Neural progenitor cell (in vitro differentiated cells): ENCODE measurements at regions not wholly inside any gene's neighbourhood (a gene's known extent, or its start where the extent isn't known, plus 50 kb on each side); places are given as distances from the start of the nearest gene placed in this dataset.

ENCODE experiments used
- DNase-seq: peaks from one replicate; pipeline ENCODE4 v3.0.0-alpha.2; 2016; ENCODE audit warnings: low spot score
- H2AFZ ChIP-seq: fragments of 200-600 bp; sonication (generic); replicated peaks from 2 replicates; pipeline ENCODE4 v1.6.1; 2016; ENCODE audit warnings: antibody characterized with exemption
- H3F3A ChIP-seq: fragments of 200-600 bp; sonication (generic); 2 replicates; pipeline ENCODE4 v1.6.1; 2016; ENCODE audit warnings: antibody characterized with exemption, low read depth
- H3K27ac ChIP-seq: fragments of 200-600 bp; sonication (generic); 2 replicates; pipeline ENCODE4 v1.5.1; 2016; ENCODE audit warnings: mild to moderate bottlenecking
- H3K27me3 ChIP-seq: fragments of 200-600 bp; sonication (generic); 2 replicates; pipeline ENCODE4 v1.6.1; 2016; ENCODE audit warnings: mild to moderate bottlenecking, moderate library complexity
- H3K36me3 ChIP-seq: fragments of 200-600 bp; sonication (generic); 2 replicates; pipeline ENCODE4 v1.5.1; 2016
- H3K4me1 ChIP-seq: fragments of 200-600 bp; sonication (generic); 2 replicates; pipeline ENCODE4 v1.6.1; 2016; ENCODE audit warnings: mixed run types
- H3K4me2 ChIP-seq: fragments of 200-600 bp; sonication (generic); 2 replicates; pipeline ENCODE4 v1.6.1; 2016
- H3K4me3 ChIP-seq: fragments of 200-600 bp; sonication (generic); 2 replicates; pipeline ENCODE4 v1.5.1; 2016
- H3K79me2 ChIP-seq: fragments of 200-600 bp; sonication (generic); 2 replicates; pipeline ENCODE4 v1.6.1; 2016; ENCODE audit warnings: low read depth
- H3K9ac ChIP-seq: fragments of 200-600 bp; sonication (generic); 2 replicates; pipeline ENCODE4 v1.6.1; 2016
- H3K9me3 ChIP-seq: fragments of 200-600 bp; sonication (generic); 2 replicates; pipeline ENCODE4 v1.5.1; 2016; ENCODE audit warnings: low read depth
- H4K20me1 ChIP-seq: fragments of 200-600 bp; sonication (generic); 2 replicates; pipeline ENCODE4 v1.6.1; 2016; ENCODE audit warnings: low read depth
- H3K27ac Mint-ChIP-seq: 3 replicates; pipeline ENCODE4 v1.8.0; 2021; ENCODE audit warnings: mixed read lengths
- H3K27me3 Mint-ChIP-seq: 2 replicates; pipeline ENCODE4 v1.8.0; 2022; ENCODE audit warnings: low read depth, mild to moderate bottlenecking, inconsistent platforms, moderate library complexity, mixed read lengths; ENCODE audit not compliant: insufficient read depth
- H3K36me3 Mint-ChIP-seq: 3 replicates; pipeline ENCODE4 v1.8.0; 2021; ENCODE audit warnings: mixed read lengths
- H3K4me1 Mint-ChIP-seq: 3 replicates; pipeline ENCODE4 v1.8.0; 2021; ENCODE audit warnings: mixed read lengths
- H3K4me3 Mint-ChIP-seq: 3 replicates; pipeline ENCODE4 v1.8.0; 2021; ENCODE audit warnings: mild to moderate bottlenecking, moderate library complexity, mixed read lengths
- H3K9me3 Mint-ChIP-seq: 3 replicates; pipeline ENCODE4 v1.8.0; 2020; ENCODE audit warnings: mixed read lengths
- EZH2 ChIP-seq: fragments of 200-600 bp; sonication (generic); IDR thresholded peaks from 2 replicates; pipeline ENCODE4 v1.6.1; 2017; ENCODE audit warnings: antibody characterized with exemption, mild to moderate bottlenecking, moderate library complexity
- EZH2phosphoT487 ChIP-seq: fragments of 200-600 bp; sonication (generic); IDR thresholded peaks from 2 replicates; pipeline ENCODE4 v1.6.1; 2017; ENCODE audit warnings: antibody characterized with exemption
- TF ChIP-seq, protein P1 (sequence below): fragments of 200-600 bp; sonication (generic); IDR thresholded peaks from 2 replicates; pipeline ENCODE4 v1.5.1; 2017; ENCODE audit warnings: antibody characterized with exemption, mild to moderate bottlenecking

- DNase-seq: no peak
- Histone ChIP-seq H3K27ac (no peak overlapping the region), H3K4me1 (no peaks in the 10 kb centered on the region), H2AFZ (no peak overlapping the region), H3K9me3 (peaks cover 3% of the 10 kb centered on the region), H3K36me3 (peaks cover 2% of the 10 kb centered on the region), H3K27me3 (no peaks in the 10 kb centered on the region), H3K79me2 (no peaks in the 10 kb centered on the region), H3K9ac (no peak overlapping the region), H3K4me2 (no peak overlapping the region), H3K4me3 (no peak overlapping the region), H3F3A (no peaks in the 10 kb centered on the region), H4K20me1 (no peaks in the 10 kb centered on the region)
- Mint-ChIP-seq H3K27me3 (no peaks in the 10 kb centered on the region), H3K36me3 (no peaks in the 10 kb centered on the region), H3K9me3 (peaks cover 2% of the 10 kb centered on the region), H3K4me1 (no peaks in the 10 kb centered on the region), H3K4me3 (no peak overlapping the region), H3K27ac (no peak overlapping the region)
- no peak for TF ChIP-seq EZH2
- TF ChIP-seq EZH2phosphoT487: no peak
- TF ChIP-seq, protein P1, sequence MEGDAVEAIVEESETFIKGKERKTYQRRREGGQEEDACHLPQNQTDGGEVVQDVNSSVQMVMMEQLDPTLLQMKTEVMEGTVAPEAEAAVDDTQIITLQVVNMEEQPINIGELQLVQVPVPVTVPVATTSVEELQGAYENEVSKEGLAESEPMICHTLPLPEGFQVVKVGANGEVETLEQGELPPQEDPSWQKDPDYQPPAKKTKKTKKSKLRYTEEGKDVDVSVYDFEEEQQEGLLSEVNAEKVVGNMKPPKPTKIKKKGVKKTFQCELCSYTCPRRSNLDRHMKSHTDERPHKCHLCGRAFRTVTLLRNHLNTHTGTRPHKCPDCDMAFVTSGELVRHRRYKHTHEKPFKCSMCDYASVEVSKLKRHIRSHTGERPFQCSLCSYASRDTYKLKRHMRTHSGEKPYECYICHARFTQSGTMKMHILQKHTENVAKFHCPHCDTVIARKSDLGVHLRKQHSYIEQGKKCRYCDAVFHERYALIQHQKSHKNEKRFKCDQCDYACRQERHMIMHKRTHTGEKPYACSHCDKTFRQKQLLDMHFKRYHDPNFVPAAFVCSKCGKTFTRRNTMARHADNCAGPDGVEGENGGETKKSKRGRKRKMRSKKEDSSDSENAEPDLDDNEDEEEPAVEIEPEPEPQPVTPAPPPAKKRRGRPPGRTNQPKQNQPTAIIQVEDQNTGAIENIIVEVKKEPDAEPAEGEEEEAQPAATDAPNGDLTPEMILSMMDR: no peak
Observed at GRCh38 chrY:11293392-11293791, 1407.6 kb upstream of the USP9Y start.

- Mint-ChIP-seq H3K9me3 (no peaks in the 10 kb centered on the region), H3K36me3 (no peaks in the 10 kb centered on the region), H3K4me1 (no peaks in the 10 kb centered on the region), H3K27me3 (no peaks in the 10 kb centered on the region), H3K27ac (no peak overlapping the region), H3K4me3 (no peak overlapping the region)
- no peaks in the 10 kb centered on the region for H3K79me2 ChIP-seq
- H4K20me1 ChIP-seq: no peaks in the 10 kb centered on the region
- peak; percentile 12 for DNase-seq
- H3F3A ChIP-seq: no peaks in the 10 kb centered on the region
- no peaks in the 10 kb centered on the region for H3K27me3 ChIP-seq
- H3K4me2 ChIP-seq: no peak overlapping the region
- H2AFZ ChIP-seq: no peak overlapping the region
- H3K4me3 ChIP-seq: no peak overlapping the region
- H3K9me3 ChIP-seq: no peaks in the 10 kb centered on the region
- H3K27ac ChIP-seq: no peak overlapping the region
- H3K36me3 ChIP-seq: no peaks in the 10 kb centered on the region
- no peak overlapping the region for H3K9ac ChIP-seq
- no peaks in the 10 kb centered on the region for H3K4me1 ChIP-seq
- no peak for TF ChIP-seq EZH2
- TF ChIP-seq EZH2phosphoT487: no peak
- TF ChIP-seq, protein P1: no peak
Observed at GRCh38 chrY:11334151-11334550, 1366.9 kb upstream of the USP9Y start.
